Fibroblast of lung (primary cell): ENCODE measurements at regions not wholly inside any gene's neighbourhood (a gene's known extent, or its start where the extent isn't known, plus 50 kb on each side); places are given as distances from the start of the nearest gene placed in this dataset.

Experiments
- EZH2 ChIP-seq: IDR thresholded peaks from 2 replicates; pipeline ENCODE4 v1.5.1; 2012; ENCODE audit warnings: low read length, control low read depth, mild to moderate bottlenecking; ENCODE audit errors: missing control alignments
- TF ChIP-seq, protein P1 (sequence below), 2 donors: IDR thresholded peaks in 1 of 2; conservative IDR thresholded peaks in 1 of 2; 1 replicate in 1 of 2; 2 replicates in 1 of 2; pipeline ENCODE4 v1.5.1; 2011 to 2012; ENCODE audit warnings: low read length in 2 of 2, control low read depth in 1 of 2, inconsistent platforms in 1 of 2, low read depth in 1 of 2, mild to moderate bottlenecking in 1 of 2

DNA sequence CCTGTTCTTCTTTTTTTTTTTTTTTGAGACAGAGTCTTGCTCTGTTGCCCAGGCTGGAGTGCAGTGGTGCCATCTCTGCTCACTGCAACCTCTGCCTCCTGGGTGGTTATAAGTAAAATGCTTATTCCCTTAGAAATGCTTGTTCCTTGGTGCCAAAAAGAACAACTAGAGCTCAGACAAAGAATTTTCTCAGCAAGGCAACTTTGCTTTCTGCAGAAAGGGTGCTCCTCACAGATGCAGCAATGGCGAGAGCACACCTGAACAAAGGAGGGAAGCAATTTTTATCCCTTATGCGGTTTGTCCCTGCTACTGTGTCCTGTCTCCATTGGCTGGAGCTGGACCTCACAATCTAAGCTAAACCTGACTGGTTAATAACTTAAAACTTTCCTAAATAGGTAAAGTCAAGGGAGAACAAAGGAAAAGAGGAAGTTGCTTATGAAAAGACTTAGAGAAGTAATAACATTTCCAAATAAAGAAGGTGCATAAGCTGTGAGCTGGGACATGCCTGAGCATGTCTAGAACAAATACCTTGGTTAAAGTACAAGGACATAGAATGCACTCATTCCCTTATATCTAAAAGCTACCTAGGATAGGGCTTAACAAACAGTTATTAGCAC is 90.0 kb upstream of the PRR5 start:
- TF ChIP-seq, protein P1, sequence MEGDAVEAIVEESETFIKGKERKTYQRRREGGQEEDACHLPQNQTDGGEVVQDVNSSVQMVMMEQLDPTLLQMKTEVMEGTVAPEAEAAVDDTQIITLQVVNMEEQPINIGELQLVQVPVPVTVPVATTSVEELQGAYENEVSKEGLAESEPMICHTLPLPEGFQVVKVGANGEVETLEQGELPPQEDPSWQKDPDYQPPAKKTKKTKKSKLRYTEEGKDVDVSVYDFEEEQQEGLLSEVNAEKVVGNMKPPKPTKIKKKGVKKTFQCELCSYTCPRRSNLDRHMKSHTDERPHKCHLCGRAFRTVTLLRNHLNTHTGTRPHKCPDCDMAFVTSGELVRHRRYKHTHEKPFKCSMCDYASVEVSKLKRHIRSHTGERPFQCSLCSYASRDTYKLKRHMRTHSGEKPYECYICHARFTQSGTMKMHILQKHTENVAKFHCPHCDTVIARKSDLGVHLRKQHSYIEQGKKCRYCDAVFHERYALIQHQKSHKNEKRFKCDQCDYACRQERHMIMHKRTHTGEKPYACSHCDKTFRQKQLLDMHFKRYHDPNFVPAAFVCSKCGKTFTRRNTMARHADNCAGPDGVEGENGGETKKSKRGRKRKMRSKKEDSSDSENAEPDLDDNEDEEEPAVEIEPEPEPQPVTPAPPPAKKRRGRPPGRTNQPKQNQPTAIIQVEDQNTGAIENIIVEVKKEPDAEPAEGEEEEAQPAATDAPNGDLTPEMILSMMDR (conservative IDR thresholded peaks at IDR 0.05 in 1 of 2, IDR thresholded peaks at IDR 0.05 in 1 of 2; ENCODE audit: low read depth in 1 of 2, low read length in 2 of 2) = no peak
- no peak for TF ChIP-seq EZH2
